HUDEP-2 (cell line): ENCODE measurements at regions not wholly inside any gene's neighbourhood (a gene's known extent, or its start where the extent isn't known, plus 50 kb on each side); places are given as distances from the start of the nearest gene placed in this dataset.
"Not testable (repeated sequence)": the region's sequence is repeated elsewhere in the genome, so short reads cannot be mapped to it uniquely, and the experiment has no call there.

Experiments
- DNase-seq, 76 experiments: peaks; one replicate each; lab custom pipeline; 2025; ENCODE audit not compliant: unreplicated experiment in 76 of 76; lab: John Stamatoyannopoulos, UW

DNA sequence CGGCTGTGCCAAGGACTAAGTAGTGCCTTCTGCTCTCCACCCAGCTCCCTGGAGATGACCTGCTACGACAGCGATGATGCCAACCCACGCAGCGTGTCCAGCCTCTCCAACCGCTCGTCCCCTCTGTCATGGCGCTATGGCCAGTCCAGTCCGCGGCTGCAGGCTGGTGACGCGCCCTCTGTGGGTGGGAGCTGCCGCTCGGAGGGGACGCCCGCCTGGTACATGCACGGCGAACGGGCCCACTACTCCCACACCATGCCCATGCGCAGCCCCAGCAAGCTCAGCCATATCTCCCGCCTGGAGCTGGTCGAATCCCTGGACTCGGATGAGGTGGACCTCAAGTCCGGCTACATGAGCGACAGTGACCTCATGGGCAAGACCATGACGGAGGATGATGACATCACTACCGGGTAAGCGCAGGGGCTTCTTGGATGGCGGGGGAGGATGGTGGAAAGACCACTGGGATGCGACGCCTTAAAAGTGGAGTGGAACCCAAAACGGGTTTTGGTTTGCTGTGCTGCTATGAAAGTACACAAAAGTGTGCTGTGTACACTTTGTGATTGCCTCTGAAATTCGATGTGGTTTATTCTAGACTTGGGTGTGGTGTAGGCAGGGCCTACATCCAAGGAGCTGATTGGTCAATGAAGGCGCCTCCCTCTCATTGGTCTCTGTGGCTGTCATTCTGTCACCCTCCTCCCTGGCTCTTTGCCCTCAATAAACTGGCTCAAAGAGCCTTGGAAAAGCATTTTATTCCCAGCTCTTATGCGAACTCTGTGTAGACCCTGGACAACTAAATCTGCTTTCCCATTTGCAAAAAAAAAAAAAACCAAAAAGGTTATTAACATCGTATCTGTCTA is 110.4 kb upstream of the IPO9 start:
- DNase-seq = no peak

DNA sequence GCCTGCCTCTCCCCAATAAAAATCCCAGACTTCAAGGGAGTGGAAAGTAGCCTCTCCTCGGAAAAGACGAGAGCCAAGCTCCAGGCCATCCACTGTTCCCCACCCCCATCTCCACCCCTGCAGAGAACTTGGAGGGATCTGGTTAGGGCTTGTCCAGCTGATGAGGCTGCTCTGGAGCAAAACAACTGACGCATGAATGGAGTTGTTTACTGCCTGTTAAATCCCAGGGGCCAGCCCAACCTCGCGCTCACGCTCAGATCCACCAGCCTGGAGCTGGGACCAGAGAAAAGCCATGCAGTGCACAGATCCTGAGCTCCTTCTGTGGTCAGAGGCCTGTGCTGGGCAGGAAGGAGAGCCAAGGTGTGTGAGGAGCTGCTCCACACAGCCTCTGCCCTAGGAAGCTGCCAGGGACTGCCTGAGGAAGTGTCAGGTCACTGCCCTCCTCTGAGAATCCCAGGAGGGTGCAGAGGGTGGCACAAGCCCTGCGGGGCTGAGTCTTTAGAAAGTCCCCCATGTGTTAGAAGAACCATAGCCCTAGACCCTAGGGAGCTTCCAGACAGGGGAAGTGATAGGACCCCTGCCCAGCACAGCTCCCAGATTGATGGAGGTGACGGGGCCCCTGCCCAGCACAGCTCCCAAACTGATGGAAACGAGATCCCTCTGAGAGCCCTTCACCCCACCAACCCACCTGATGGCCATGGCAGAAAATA is 109.0 kb upstream of the IPO9 start:
- DNase-seq = no peak

DNA sequence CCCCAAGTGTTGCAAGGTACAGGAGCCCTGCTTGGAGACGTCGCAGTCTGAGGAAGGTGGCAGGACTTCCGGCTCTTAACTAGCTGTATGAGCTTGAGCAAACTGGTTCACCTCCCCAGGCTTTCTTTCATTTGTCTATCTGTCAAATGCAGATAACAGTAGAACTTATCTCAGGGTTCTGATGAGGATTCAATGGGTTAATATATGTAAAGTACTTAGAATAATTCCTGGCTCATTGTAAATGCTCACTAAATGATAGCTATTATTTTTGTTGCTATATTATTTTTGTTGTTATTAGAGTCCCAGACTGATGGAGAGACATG is 108.5 kb upstream of the IPO9 start:
- no peak for DNase-seq

DNA sequence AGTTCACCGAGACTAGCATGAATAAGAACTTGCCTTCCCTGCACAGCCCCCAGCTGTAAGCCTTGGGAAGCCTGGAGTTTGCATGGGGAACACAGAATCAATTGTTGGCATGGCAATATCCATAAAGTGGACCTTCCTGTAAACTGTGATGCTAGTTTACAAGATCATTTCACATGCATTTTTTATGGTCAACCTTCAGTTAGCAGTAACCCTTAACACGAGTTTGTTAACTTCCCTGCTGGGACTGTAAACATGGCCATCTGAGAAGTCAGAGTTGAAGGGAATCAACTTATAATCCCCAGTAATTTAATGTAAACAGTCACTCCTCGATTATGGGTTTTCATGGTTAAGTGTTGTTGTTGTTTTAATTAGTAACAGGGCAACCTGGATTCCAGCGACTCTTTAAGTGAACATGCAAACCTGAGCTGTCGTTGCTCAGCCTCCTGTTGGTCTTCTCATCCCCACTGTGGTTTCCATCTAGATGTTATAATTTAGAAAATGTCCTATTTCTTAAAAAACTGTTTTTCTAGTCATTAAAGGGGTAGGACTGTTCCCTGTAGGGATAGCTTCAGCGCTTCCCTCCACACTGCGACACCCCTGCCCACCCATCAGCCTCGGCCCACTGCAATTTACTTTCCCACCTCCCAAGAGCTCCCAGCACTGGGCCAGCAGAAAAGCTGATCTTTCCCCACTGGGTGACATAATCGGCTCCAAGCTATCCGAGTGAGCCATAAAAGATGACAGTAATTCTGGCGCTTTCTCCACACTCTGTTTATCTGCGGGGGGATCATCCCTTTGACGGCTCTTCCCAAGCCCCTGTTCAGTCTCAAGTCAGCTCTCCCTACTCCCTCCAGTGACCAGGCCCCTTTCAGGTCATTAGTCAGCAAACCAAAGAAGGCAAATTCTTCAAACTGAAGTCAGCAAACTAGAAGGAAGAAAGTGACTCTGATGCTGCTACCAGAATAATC is 107.6 kb upstream of the IPO9 start:
- no peak for DNase-seq

DNA sequence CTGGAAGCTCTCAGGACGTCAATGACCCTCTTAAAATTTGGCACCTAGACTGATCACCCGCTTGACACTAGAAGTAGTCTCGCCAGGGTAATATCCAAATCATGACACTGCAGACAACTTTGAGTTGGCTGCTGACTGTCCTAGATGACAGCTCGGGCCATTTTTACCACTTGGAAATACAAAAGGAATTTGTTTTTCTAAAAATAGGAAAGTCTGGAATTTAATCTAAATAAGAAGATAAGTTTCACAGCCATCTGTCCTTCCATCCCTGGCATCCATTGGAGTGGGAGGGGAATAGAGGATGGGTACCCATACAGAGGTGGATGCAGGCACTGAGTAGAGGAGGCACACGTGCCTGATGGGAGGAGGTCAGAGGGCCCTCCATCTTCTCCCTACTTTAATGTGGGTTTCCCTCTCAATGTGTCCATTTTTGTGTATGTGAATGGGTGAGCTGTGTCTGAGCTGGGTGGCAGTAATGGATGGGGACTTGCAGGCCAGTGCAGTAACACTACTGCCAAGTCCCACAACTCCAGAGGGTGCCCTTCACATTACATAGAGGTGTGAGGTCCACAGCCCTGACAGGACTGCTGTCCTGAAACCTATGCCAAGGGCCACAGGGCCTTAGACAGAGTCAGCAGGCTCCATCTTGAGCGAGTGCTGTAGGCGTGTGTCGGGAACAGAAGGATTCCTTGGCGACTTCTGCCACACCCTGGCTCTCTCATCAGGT is 104.8 kb upstream of the IPO9 start:
- no peak for DNase-seq

DNA sequence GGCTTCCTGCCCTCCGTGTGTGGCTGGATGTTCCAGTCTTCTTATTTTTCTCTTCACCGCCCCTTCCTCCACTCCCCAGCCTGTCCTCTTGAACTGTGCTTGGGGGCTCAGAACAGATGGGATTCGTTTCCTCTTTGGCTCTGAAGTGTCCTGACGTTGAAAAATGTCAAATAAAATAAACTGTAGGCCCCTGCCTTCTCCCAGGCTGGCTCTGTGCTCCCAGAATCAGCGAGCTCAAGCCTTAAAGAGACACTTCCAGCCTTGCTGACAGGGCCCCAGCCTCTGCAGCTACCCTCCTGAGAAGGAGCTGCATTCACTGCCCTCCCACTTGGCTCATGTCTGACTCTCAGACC is 104.2 kb upstream of the IPO9 start:
- DNase-seq = no peak

DNA sequence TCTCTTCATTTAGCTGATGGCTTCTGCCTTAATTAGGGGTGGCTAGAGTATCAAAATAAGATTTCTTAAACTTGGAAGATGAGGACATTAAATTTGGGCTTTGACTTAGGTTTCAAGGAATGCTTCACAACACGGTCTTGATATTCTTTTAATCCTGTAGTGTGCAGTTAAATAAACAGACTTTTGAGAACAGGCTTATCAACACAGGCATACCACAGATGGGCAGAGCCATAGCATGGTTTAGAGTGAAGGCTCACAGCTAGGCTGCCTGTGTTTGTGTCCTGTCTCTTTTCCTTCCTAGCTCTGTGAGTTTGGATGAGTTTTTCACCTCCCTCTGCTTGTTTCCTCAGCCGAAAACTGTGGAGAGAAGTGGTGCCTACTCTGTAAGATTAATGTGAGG is 102.3 kb upstream of the IPO9 start:
- DNase-seq = no peak

DNA sequence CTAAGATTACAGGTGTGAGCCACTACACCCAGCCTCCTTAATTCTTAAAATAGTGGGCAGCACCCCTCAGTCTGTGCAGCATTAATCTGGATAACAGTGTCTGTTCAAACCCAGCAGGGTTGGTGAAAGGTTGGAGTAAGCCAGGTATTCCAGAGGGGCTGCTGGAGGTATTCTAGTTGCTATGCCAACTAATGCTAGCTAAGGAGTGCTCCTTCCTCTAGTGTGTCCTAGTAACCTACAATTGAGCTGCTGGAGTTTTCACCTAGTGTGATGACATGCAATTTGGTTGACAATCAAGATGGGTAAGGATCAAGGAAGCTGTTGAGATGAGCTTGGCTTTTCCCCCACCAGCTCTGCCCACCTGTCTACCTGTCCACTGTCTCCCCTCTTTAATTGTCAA is 100.2 kb upstream of the IPO9 start:
- DNase-seq = no peak

DNA sequence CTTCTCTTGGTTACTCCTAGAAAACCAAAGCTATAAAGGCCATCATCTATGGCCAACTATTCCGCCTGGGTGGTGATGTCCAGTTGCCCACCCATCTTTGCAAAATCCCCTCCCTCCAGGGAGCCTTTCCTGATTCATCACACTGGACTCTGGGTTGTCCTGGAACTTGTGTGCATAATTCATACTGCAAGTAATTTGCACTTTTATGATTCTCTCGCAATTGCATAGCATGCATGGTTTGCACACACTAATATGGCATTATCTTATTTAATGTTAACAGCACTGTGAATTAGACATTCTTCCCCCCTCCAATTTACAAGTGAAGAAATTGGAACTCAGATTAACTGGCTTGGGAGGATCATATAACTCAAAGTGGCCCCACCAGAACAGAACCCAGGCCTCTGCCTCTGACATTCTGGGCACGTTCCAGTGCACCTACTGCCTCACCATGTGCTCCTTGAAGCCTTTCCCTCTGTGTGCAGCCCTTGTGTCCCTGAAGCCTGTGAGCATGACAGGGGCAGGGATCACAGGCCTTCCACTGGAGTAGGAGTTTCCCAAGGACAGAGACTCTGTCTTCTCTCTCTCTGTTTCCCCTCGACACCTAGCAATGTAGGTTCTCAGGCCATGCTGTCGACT is 98.9 kb upstream of the IPO9 start:
- no peak for DNase-seq

DNA sequence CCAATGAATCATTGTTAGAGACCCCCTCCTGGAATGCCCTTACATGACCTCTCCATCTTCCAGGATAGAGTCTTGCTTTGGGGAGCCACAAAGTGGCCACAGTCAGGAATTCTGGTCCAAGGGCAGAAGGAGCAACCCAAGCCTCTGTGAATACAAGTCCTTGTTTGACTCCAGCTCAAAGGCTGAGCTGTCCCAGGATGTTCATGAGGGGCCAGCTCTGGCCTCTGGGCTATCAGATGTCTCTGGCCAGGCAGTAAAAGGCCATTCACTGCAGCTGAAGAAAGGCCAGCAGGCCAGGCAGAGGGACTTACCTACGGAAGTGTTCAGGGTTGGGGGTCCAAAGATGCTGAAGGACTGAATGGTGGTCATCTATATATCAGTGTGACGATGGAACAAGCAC is 98.3 kb upstream of the IPO9 start:
- no peak for DNase-seq

DNA sequence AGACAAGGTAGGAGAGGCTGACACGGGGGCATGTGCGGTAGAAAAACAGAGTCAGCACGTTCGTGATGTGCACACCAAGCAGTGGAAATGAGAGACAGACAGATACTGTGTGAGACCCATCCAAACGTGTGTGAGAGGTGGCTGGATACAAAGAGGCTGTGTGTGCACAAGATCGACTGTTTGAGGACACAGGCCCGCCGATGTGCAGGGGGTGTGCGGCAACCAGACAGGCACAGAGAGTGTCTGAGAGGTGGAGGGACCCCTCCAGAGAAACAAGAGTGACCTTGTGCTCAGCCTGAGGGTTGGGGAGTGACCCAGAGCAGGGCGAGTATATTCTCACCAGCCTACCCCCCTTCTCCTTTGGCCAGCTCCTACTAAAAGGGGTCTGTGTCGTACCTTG is 97.8 kb upstream of the IPO9 start:
- no peak for DNase-seq

DNA sequence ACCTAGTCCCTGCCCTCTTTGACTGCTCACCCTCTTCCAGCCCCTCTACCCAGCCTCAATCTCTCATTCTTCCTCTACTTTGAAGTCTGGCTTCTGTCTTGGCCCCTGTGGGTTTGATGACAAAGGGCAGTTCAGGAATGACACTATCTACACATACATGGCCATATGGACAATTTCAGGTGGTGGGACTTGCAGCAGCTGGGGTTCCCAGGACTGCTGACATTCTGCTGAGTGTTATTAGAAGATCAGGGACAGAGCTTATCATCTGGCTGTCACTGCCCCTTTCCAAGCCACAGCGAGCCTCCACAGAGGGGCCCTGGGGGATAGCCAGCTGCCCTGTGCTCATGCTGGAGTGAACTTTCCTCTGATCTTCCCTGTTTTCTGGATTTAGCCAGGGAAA is 97.4 kb upstream of the IPO9 start:
- no peak for DNase-seq

DNA sequence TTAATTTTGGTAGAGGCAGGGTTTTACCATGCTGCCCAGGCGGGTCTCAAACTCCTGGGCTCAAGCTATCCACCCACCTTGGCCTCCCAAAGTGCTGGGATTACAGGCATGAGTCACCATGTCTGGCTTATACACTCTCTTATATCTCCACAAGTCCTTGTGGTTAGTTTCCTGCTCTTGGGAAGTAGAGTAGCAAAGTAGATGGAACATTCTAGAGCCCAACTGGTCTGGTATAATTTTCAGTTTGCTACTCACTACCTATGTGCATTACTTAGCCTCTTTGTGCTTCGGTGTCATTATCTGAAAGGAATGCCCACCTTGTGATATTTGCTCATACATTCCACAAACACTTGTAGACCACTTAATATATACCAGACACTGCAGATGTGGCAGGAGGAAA is 96.6 kb upstream of the IPO9 start:
- DNase-seq = no peak

DNA sequence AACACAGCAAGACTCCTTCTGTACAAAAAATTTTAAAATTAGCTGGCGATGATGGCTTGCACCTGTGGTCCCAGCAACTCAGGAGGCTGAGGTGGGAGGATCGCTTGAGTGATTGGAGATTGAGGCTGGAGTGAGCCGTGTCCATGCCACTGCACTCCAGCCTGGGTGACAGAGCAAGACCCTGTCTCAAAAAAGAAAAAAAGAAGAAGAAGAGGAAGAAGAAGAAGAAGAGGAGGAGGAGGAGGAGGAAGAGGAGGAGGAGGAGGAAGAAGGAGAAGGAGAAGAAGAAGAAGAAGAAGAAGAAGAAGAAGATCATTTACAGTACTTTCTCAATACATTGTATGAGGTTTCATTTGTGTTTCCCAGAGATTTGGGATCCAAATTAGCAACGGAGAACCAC is 94.7 kb upstream of the IPO9 start:
- DNase-seq = not testable (repeated sequence)

DNA sequence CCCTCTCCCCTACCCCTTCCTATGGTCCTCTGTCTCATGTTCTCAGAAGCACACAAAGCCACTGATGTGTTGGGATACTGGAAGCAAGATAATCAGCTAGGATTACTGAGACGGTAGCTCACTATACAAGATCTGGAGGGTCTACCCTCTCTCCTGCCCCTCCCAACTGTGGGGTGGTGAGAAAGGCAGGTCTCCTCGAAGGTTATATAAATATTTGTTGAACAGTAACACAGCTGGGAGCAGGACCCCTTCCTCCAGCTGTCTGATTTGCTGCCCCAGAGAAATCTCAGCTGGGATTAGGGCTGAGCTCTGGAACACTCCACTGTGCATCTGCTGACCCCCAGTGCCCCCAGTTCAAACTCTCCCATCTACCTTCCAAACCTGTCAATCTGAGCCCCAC is 94.2 kb upstream of the IPO9 start:
- DNase-seq = no peak

DNA sequence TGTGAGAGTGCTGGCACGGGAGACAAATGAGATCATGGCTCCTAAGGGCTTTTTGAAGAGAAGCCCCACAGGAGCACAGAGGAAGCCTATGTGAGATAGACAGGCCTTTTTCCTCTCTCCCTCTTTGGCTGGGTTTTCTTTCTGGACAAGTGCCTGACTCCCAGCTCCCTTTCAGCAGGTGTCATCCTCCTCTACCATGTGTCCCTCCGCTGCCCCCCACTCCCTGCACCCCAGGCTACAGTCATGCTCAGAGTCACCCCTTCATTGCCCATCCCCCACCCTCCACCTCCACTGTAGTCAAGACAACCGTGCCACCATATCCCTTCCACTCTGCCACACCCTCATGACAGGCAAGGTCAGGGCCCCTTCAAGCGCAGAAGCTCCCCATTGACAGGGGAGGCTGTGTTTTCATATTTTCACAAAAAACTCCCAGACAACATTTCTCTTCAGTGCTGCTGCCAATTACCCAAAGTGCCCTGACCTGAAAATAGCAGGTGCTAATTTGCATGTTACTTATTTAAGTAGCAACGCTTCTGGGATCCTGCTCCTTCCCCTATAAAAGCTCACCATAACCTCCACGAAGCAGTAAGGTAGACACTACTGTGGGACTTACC is 92.1 kb upstream of the IPO9 start:
- DNase-seq = no peak

DNA sequence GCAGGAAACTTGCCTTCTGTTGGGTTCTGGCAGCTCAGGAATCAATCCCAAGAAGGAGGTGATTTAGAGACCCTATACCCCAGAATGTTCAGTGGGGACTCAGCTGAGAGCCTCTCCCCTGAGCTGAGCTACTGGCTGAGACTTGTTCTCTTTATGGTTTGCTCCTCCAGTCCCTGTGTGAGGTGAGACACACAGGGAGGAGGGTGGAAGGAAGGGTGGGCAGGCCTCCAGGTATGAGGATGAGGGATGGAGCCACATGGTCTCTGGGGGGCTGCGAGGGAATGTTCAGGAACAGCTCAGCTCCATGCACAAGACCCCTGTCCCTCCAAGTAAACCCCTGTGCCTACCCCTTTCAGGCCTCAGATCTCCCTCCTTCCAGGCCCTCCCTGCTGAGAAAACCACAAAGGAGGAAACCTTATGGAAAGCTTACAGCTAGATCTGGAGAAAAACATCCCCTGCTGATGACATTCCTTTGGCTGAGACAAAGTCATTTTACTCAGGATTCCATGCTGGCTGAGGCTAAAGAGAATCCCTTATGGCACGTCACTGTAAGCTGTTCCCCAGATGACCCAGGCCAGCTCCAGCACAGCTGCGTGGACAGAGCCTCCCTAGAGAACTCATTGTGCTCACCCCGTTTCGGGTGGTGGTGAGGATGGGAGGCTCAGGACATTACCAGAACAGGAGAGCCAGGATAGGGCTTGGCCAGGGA is 91.5 kb upstream of the IPO9 start:
- DNase-seq = no peak

DNA sequence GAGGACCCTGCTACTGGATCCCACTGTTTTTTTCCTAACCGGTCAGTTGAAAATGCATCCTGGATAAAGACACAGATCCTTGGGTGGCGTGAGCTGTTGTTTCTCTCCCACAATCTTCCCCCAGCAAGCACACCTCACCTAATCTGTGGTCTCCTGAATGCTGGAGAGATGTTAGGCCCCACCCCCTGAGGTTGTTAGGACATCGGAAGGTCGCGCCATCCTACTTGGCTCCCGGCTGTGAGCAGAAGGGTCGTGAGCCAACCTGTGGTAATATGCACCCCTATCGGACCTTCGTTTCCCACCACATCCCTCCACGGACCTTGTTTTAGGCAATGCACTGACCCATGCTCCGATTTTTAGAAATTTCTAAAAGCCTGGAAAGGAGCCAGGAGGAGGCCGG is 89.9 kb upstream of the IPO9 start:
- no peak for DNase-seq

DNA sequence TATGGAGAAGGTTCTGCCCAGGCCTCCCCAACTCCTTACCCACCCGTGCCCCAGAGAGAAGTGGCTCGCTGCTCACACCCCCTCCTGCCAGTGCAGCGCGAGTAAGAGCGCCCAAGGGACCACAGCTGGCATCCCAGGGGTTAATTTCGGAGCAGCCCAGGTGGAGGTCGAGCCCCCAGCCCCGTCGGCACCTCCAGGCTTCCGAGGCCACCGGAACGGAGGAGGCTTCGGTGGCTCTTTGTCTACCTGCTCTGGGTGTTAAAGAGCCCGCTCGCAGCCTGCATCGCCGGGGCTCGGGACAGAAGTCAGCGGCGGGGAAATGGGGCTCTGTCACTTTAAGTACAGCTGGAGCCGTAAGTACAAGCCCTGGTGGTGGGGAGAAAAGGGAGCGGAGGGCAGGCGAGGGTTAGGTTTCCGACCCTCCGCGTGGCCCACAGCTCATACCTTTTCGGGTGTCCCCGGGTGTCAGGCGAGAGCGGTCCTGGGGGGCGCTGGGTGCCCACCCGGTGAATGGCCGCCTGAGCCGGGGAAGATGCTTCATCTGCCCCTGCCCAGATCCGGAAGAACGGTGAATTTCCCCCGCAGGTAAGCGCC is 89.4 kb upstream of the IPO9 start:
- DNase-seq = no peak
